OCI-LY7 (cell line): ENCODE measurements at regions not wholly inside any gene's neighbourhood (a gene's known extent, or its start where the extent isn't known, plus 50 kb on each side); places are given as distances from the start of the nearest gene placed in this dataset.
"Not testable (repeated sequence)": the region's sequence is repeated elsewhere in the genome, so short reads cannot be mapped to it uniquely, and the experiment has no call there.

Source experiments
- BruUV-seq: library from RNA; stranded (reverse); fragments of 400-500 nt; replicated peaks from 2 replicates; lab custom pipeline; 2021; lab: Mats Ljungman, UMichigan
- CTCF ChIA-PET: fragments of 300-600 bp; sonication (Branson Sonifier 250); formaldehyde crosslinking; loops from one replicate; lab custom pipeline; 2022; ENCODE audit warnings: antibody characterized with exemption; ENCODE audit not compliant: unreplicated experiment; lab: Charles Lee
- POLR2A ChIA-PET: fragments of 300-600 bp; sonication (Branson Sonifier 250); formaldehyde crosslinking; loops from one replicate; lab custom pipeline; 2022; ENCODE audit warnings: antibody characterized with exemption; lab: Charles Lee
- DNase-seq: peaks from one replicate; pipeline ENCODE4 v3.0.0-alpha.2; 2015; ENCODE audit warnings: low spot score
- H2AFZ ChIP-seq: fragments of 200-600 bp; sonication (generic), shearing (Covaris generic); 2 replicates; pipeline ENCODE4 v1.6.1; 2014; ENCODE audit warnings: mild to moderate bottlenecking, antibody characterized with exemption, low read length, moderate library complexity
- H3K27ac ChIP-seq: fragments of 200-600 bp; sonication (generic); 2 replicates; pipeline ENCODE4 v1.5.1; 2014; ENCODE audit warnings: mixed run types, low read depth, mild to moderate bottlenecking, moderate library complexity, low read length, inconsistent platforms; ENCODE audit not compliant: poor library complexity, severe bottlenecking
- H3K36me3 ChIP-seq: fragments of 200-600 bp; sonication (generic); 2 replicates; pipeline ENCODE4 v1.6.1; 2014; ENCODE audit warnings: mild to moderate bottlenecking, antibody characterized with exemption, low read length, moderate library complexity, mixed read lengths; ENCODE audit not compliant: insufficient read depth
- H3K4me1 ChIP-seq: fragments of 200-600 bp; sonication (generic); 2 replicates; pipeline ENCODE4 v1.5.1; 2014; ENCODE audit warnings: mild to moderate bottlenecking, low read length; ENCODE audit not compliant: insufficient read depth, poor library complexity, severe bottlenecking
- H3K4me2 ChIP-seq: fragments of 200-600 bp; sonication (generic); 2 replicates; pipeline ENCODE4 v1.6.1; 2014; ENCODE audit warnings: mild to moderate bottlenecking, low read length
- H3K4me3 ChIP-seq: fragments of 200-600 bp; sonication (generic); 2 replicates; pipeline ENCODE4 v1.5.1; 2014; ENCODE audit warnings: mild to moderate bottlenecking, low read depth, low read length; ENCODE audit not compliant: poor library complexity, severe bottlenecking
- H3K79me2 ChIP-seq: fragments of 200-600 bp; sonication (generic); 2 replicates; pipeline ENCODE4 v1.6.1; 2016; ENCODE audit warnings: low read depth, mild to moderate bottlenecking, low read length, moderate library complexity, mixed read lengths; ENCODE audit not compliant: insufficient read depth
- H3K9me2 ChIP-seq: fragments of 200-600 bp; sonication (generic); 2 replicates; pipeline ENCODE4 v1.6.1; 2016; ENCODE audit warnings: mild to moderate bottlenecking, low read length, mixed read lengths; ENCODE audit not compliant: insufficient read depth
- H3K9me3 ChIP-seq: fragments of 200-600 bp; sonication (generic); 2 replicates; pipeline ENCODE4 v1.6.1; 2014; ENCODE audit warnings: mild to moderate bottlenecking, mixed run types, low read length, mixed read lengths
- H4K20me1 ChIP-seq: fragments of 200-600 bp; sonication (generic); 2 replicates; pipeline ENCODE4 v1.6.1; 2014; ENCODE audit warnings: mild to moderate bottlenecking, antibody characterized with exemption, low read length, moderate library complexity, mixed read lengths; ENCODE audit not compliant: insufficient read depth
- CTCF ChIP-seq: fragments of 200-600 bp; sonication (generic); conservative IDR thresholded peaks from 2 replicates; pipeline ENCODE4 v1.5.1; 2014; ENCODE audit warnings: mild to moderate bottlenecking, antibody characterized with exemption, low read length, moderate library complexity, mixed read lengths
- EZH2phosphoT487 ChIP-seq: fragments of 200-600 bp; sonication (generic); IDR thresholded peaks from 2 replicates; pipeline ENCODE4 v1.6.1; 2018; ENCODE audit warnings: low read depth, borderline replicate concordance, mild to moderate bottlenecking, mixed run types, antibody characterized with exemption, low read length, moderate library complexity, mixed read lengths
- intact Hi-C: fragments of 100-400 bp; cut with micrococcal nuclease; formaldehyde crosslinking; loops from one replicate; pipeline ENCODE4 v1.10.0; 2022; ENCODE audit not compliant: unreplicated experiment

- Histone ChIP-seq H4K20me1 (no peaks in the 10 kb centered on the region), H3K79me2 (no peaks in the 10 kb centered on the region), H3K4me3 (no peak overlapping the region), H3K27ac (no peak overlapping the region), H3K36me3 (no peaks in the 10 kb centered on the region), H3K4me2 (no peak overlapping the region), H3K9me2 (no peaks in the 10 kb centered on the region), H2AFZ (no peak overlapping the region), H3K4me1 (no peaks in the 10 kb centered on the region), H3K9me3 (no peaks in the 10 kb centered on the region)
- ChIA-PET POLR2A (interaction anchor here (0.6 to 0.7 kb wide), 2 partner anchors 59 to 353 kb away, joined by 4 to 6 read pairs; no protein-coding TSS in a partner anchor), CTCF (no interaction called here)
- TF ChIP-seq CTCF = no peak
- TF ChIP-seq EZH2phosphoT487 = no peak
- no peak for DNase-seq
- intact Hi-C loops = no loop called here
- BruUV-seq = no TSS peak
Observed at GRCh38 chr10:3258394-3258793, 85.8 kb upstream of the PITRM1 start.

DNA sequence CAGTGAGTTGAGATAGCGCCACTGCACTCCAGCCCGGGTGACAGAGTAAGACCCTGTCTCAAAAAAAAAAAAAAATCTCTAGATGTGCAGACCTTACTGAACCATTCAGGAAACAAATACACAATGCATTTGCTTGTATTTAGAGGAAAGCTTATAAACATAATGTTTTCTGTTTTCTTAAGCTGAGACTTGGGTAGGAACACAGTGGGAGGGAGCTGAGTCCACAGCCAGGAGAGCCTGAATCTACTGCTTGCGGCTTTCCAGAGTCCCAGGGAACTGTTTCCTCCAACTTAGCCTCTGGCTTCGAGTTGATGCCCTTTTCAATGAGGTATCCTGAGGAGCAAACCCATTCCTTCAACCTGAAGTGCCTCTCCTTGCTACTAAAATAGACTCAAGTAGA lies 83.0 kb upstream of the PITRM1 start:
- Histone ChIP-seq H3K27ac (no peak overlapping the region), H3K36me3 (no peaks in the 10 kb centered on the region), H3K79me2 (no peaks in the 10 kb centered on the region), H3K9me3 (no peaks in the 10 kb centered on the region), H3K4me1 (no peaks in the 10 kb centered on the region), H3K9me2 (no peaks in the 10 kb centered on the region), H4K20me1 (no peaks in the 10 kb centered on the region), H3K4me2 (no peak overlapping the region), H3K4me3 (no peak overlapping the region), H2AFZ (no peak overlapping the region)
- DNase-seq = no peak
- no TSS peak for BruUV-seq
- no peak for TF ChIP-seq CTCF
- no peak for TF ChIP-seq EZH2phosphoT487
- CTCF ChIA-PET = no interaction called here
- POLR2A ChIA-PET = interaction anchor here (0.6 to 0.7 kb wide), 2 partner anchors 10 to 81 kb away, joined by 3 to 4 read pairs; no protein-coding TSS in a partner anchor
- intact Hi-C loops = no loop called here

- Histone ChIP-seq H3K4me1 (no peaks in the 10 kb centered on the region), H3K4me2 (no peak overlapping the region), H3K9me2 (no peaks in the 10 kb centered on the region), H3K79me2 (no peaks in the 10 kb centered on the region), H3K9me3 (no peaks in the 10 kb centered on the region), H3K4me3 (no peak overlapping the region), H4K20me1 (no peaks in the 10 kb centered on the region), H3K36me3 (no peaks in the 10 kb centered on the region), H3K27ac (no peak overlapping the region), H2AFZ (no peak overlapping the region)
- intact Hi-C loops = no loop called here
- TF ChIP-seq EZH2phosphoT487 (no peak), CTCF (no peak)
- POLR2A ChIA-PET = interaction anchor here (0.6 to 1.2 kb wide), 5 partner anchors 9 to 80 kb away, joined by 3 to 4 read pairs (median 3); no protein-coding TSS in a partner anchor
- no peak for DNase-seq
- CTCF ChIA-PET = no interaction called here
- no TSS peak for BruUV-seq
Observed at GRCh38 chr10:3255075-3255474, 82.5 kb upstream of the PITRM1 start.

DNA sequence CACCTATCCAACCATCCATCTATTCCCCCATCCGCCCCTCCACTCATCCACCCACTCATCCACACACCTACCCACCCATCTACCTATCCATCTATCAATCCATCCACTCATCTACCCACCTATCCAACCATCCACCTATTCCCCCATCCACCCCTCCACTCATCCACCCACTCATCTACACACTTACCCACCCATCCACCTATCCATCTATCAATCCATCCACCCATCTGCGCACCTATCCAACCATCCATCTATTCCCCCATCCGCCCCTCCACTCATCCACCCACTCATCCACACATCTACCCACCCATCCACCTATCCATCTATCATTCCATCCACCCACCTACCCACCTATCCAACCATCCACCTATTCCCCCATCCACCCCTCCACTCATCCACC lies 81.4 kb upstream of the PITRM1 start:
- H3K4me3 ChIP-seq, H3K36me3 ChIP-seq, H2AFZ ChIP-seq, H3K9me3 ChIP-seq, intact Hi-C loops, CTCF ChIA-PET, H3K4me2 ChIP-seq, H3K4me1 ChIP-seq, DNase-seq, BruUV-seq, H4K20me1 ChIP-seq, H3K9me2 ChIP-seq, H3K79me2 ChIP-seq, H3K27ac ChIP-seq: not testable (repeated sequence)
- POLR2A ChIA-PET = interaction anchor here (0.6 to 1.2 kb wide), 2 partner anchors 18 to 600 kb away, joined by 3 to 4 read pairs; no protein-coding TSS in a partner anchor
